ENCODE measurements at regions not wholly inside any gene's neighbourhood (a gene's known extent, or its start where the extent isn't known, plus 50 kb on each side); places are given as distances from the start of the nearest gene placed in this dataset.
"Not testable (repeated sequence)": the region's sequence is repeated elsewhere in the genome, so short reads cannot be mapped to it uniquely, and the experiment has no call there.

GRCh38 chr21:6363591-6363990 is 4157.8 kb upstream of the TPTE start:
- H3K9me3 ChIP-seq, H3K36me3 ChIP-seq, H3K9ac ChIP-seq, H4K20me1 ChIP-seq, H3K4me2 ChIP-seq, H3K4me1 ChIP-seq, H3K27ac ChIP-seq, H3K27me3 ChIP-seq, H3K4me3 ChIP-seq: not testable (repeated sequence)

GRCh38 chr21:6368824-6369223 is 4152.6 kb upstream of the TPTE start:
- not testable (repeated sequence) for H3K36me3 ChIP-seq, H3K27me3 ChIP-seq, H3K4me1 ChIP-seq, H3K9me3 ChIP-seq, H4K20me1 ChIP-seq
- 0 out of 2 replicates have a peak overlapping the region, but pooled peaks have one; percentile 56 for H3K27ac ChIP-seq
- H3K9ac ChIP-seq: peak overlapping the region; percentile 72; the same call in 1 of the 2 replicates
- H3K4me2 ChIP-seq: peak overlapping the region; percentile 83
- peak overlapping the region; percentile 62 for H3K4me3 ChIP-seq

- H3K4me2 ChIP-seq: peak overlapping the region; percentile 72
- not testable (repeated sequence) for H4K20me1 ChIP-seq, H3K27ac ChIP-seq, H3K9ac ChIP-seq, H3K36me3 ChIP-seq, H3K27me3 ChIP-seq, H3K4me3 ChIP-seq, H3K9me3 ChIP-seq
- peaks cover 11% of the 10 kb centered on the region; the same call in 1 of the 2 replicates for H3K4me1 ChIP-seq
Observed at GRCh38 chr21:6373253-6373652, 4148.1 kb upstream of the TPTE start.

GRCh38 chr21:6374232-6374631 is 4147.2 kb upstream of the TPTE start:
- H3K4me2 ChIP-seq: peak overlapping the region; percentile 79
- peak overlapping the region; percentile 57 for H3K9ac ChIP-seq

GRCh38 chr21:6374926-6375325 is 4146.5 kb upstream of the TPTE start:
- H3K9me3 ChIP-seq, H3K36me3 ChIP-seq, H3K27ac ChIP-seq, H4K20me1 ChIP-seq, H3K4me3 ChIP-seq, H3K9ac ChIP-seq, H3K4me2 ChIP-seq, H3K27me3 ChIP-seq: not testable (repeated sequence)
- peaks cover 11% of the 10 kb centered on the region; the same call in 1 of the 2 replicates for H3K4me1 ChIP-seq

More at GRCh38 chr21:6374232-6374631, 4147.2 kb upstream of the TPTE start:
- not testable (repeated sequence) for H3K27me3 ChIP-seq, H3K9me3 ChIP-seq, H3K36me3 ChIP-seq, H3K4me3 ChIP-seq, H4K20me1 ChIP-seq
- Histone ChIP-seq H3K27ac (peak overlapping the region; percentile 58), H3K4me1 (peaks cover 11% of the 10 kb centered on the region; the same call in 1 of the 2 replicates)

GRCh38 chr21:6375776-6376175 is 4145.6 kb upstream of the TPTE start:
- H3K4me3 ChIP-seq, H3K9me3 ChIP-seq, H3K27me3 ChIP-seq, H3K27ac ChIP-seq, H4K20me1 ChIP-seq, H3K4me2 ChIP-seq, H3K9ac ChIP-seq, H3K36me3 ChIP-seq: not testable (repeated sequence)
- peaks cover 11% of the 10 kb centered on the region; the same call in 1 of the 2 replicates for H3K4me1 ChIP-seq

GRCh38 chr21:6376321-6377070 is 4144.9 kb upstream of the TPTE start:
- not testable (repeated sequence) for H4K20me1 ChIP-seq, H3K27ac ChIP-seq

More at GRCh38 chr21:6376321-6377070, 4144.9 kb upstream of the TPTE start:
- peaks cover 11% of the 10 kb centered on the region; the same call in 1 of the 2 replicates for H3K4me1 ChIP-seq
- H3K9me3 ChIP-seq, H3K9ac ChIP-seq, H3K36me3 ChIP-seq, H3K27me3 ChIP-seq, H3K4me2 ChIP-seq, H3K4me3 ChIP-seq: not testable (repeated sequence)

Measured in BLaER1 (cell line).